HL-60 (cell line): ENCODE measurements at regions not wholly inside any gene's neighbourhood (a gene's known extent, or its start where the extent isn't known, plus 50 kb on each side); places are given as distances from the start of the nearest gene placed in this dataset.

Experiments
- DNase-seq, 2 experiments: peaks; one replicate each; pipeline ENCODE4 v3.0.0-alpha.2; 2010 to 2020; ENCODE audit warnings: low read depth in 1 of 2, low spot score in 1 of 2
- H3K27ac ChIP-seq: fragments of 250-450 bp; sonication (Bioruptor Pico); replicated peaks from 2 replicates; pipeline ENCODE4 v1.5.1; 2020; ENCODE audit warnings: mild to moderate bottlenecking, moderate library complexity
- H3K27me3 ChIP-seq: fragments of 250-450 bp; sonication (Bioruptor Pico); 2 replicates; pipeline ENCODE4 v1.5.1; 2021; ENCODE audit warnings: mild to moderate bottlenecking, moderate library complexity; ENCODE audit not compliant: insufficient read depth, poor library complexity, severe bottlenecking
- H3K4me3 ChIP-seq: replicated peaks from 2 replicates; pipeline ENCODE4 v1.5.1; 2011; ENCODE audit warnings: mild to moderate bottlenecking, control low read depth, low read length; ENCODE audit not compliant: insufficient read depth
- GABPA ChIP-seq: IDR thresholded peaks from 2 replicates; pipeline ENCODE4 v1.6.1; 2012; ENCODE audit warnings: low read depth
- POLR2AphosphoS5 ChIP-seq: IDR thresholded peaks from 2 replicates; pipeline ENCODE4 v1.6.1; 2012; ENCODE audit warnings: low read depth
- REST ChIP-seq: IDR thresholded peaks from 2 replicates; pipeline ENCODE4 v1.6.1; 2012; ENCODE audit warnings: low read depth; ENCODE audit not compliant: insufficient replicate concordance
- SPI1 ChIP-seq: IDR thresholded peaks from 2 replicates; pipeline ENCODE4 v1.6.1; 2012; ENCODE audit warnings: low read depth, mild to moderate bottlenecking, borderline replicate concordance
- TF ChIP-seq, protein P1 (sequence below): IDR thresholded peaks from one replicate; pipeline ENCODE4 v1.5.1; 2011; ENCODE audit warnings: low read length, control low read depth, inconsistent platforms; ENCODE audit not compliant: insufficient read depth

DNA sequence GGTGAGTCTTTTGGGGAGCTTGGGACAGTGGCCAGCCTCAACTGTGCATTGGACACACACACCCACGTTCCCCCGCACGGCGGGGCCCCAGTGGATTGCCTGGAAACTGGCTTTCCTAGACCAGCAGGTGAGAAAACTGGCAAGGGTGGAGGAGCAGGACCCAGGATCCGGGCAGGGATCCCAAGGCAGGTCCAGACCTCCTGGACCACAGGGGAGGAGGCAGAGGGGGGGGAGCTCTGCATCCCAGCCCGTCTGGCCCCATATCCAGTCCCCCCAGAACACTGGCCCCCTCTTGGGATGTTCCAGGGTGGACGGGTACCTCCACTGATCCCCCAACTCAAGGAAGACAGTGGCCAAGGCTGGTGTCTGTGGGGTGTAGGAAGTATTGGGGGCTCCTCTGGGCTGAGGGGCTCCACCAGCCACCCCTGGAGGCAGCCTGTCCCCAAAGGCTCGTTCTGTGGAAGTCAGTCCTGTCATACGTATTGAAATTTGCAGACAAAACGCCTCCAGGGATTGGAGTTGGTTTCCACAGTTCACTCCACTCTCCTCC, 89.3 kb upstream of the LINC01488 start:
- no peak for TF ChIP-seq REST
- H3K27ac ChIP-seq = no peak overlapping the region
- no peak overlapping the region for H3K4me3 ChIP-seq
- no peak for DNase-seq
- no peaks in the 10 kb centered on the region for H3K27me3 ChIP-seq

DNA sequence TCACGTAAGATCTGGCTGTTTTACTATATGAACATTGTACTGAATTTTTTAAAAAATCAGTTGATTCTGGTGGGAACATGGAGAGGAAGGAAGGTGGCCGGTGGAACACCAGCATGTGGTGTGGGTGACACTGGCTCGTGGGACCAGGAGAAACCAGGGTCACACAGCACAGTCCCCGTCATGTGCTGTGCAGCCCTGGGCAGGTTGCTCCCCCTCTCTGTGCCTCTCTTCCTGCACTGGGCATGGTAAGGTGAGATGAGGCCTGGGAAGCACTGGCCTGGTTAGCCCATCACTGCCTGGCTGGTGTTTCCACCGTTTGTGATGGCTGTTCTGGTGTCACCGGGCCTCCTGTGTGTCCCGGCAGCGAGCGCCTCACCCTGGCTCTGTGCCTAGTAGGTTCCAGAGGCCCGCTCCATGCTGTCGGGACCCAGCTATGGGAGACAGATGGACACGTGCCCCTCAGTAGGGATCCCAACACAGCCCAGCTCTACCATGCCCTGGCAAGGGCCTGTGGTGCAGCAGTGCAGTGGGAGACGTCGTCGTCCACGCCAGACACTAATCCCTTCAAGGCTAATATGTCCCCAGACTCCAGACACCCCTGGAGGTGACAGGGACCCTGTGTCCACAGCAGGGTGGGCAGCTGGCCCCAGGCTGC, 88.2 kb upstream of the LINC01488 start:
- TF ChIP-seq SPI1 (no peak), GABPA (no peak)
- TF ChIP-seq, protein P1, sequence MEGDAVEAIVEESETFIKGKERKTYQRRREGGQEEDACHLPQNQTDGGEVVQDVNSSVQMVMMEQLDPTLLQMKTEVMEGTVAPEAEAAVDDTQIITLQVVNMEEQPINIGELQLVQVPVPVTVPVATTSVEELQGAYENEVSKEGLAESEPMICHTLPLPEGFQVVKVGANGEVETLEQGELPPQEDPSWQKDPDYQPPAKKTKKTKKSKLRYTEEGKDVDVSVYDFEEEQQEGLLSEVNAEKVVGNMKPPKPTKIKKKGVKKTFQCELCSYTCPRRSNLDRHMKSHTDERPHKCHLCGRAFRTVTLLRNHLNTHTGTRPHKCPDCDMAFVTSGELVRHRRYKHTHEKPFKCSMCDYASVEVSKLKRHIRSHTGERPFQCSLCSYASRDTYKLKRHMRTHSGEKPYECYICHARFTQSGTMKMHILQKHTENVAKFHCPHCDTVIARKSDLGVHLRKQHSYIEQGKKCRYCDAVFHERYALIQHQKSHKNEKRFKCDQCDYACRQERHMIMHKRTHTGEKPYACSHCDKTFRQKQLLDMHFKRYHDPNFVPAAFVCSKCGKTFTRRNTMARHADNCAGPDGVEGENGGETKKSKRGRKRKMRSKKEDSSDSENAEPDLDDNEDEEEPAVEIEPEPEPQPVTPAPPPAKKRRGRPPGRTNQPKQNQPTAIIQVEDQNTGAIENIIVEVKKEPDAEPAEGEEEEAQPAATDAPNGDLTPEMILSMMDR = no peak
- Histone ChIP-seq H3K27me3 (no peaks in the 10 kb centered on the region), H3K4me3 (no peak overlapping the region), H3K27ac (no peak overlapping the region)
- no peak for DNase-seq

GRCh38 chr11:69393865-69394233, 87.6 kb upstream of the LINC01488 start:
- Histone ChIP-seq H3K27me3 (no peaks in the 10 kb centered on the region), H3K4me3 (no peak overlapping the region), H3K27ac (no peak overlapping the region)

More at GRCh38 chr11:69393865-69394233, 87.6 kb upstream of the LINC01488 start:
- TF ChIP-seq REST (no peak), POLR2AphosphoS5 (no peak), GABPA (no peak), SPI1 (no peak)
- TF ChIP-seq, protein P1 = no peak
- DNase-seq = no peak
